GM18499 (cell line): ENCODE measurements at regions not wholly inside any gene's neighbourhood (a gene's known extent, or its start where the extent isn't known, plus 50 kb on each side); places are given as distances from the start of the nearest gene placed in this dataset.
"Not testable (repeated sequence)": the region's sequence is repeated elsewhere in the genome, so short reads cannot be mapped to it uniquely, and the experiment has no call there.

Experiments used
- ATAC-seq: cut with Tn5 transposase; IDR thresholded peaks from one replicate; pipeline ENCODE4 v1.9.1; 2021; ENCODE audit warnings: moderate number of reproducible peaks; ENCODE audit not compliant: insufficient read depth, unreplicated experiment

DNA sequence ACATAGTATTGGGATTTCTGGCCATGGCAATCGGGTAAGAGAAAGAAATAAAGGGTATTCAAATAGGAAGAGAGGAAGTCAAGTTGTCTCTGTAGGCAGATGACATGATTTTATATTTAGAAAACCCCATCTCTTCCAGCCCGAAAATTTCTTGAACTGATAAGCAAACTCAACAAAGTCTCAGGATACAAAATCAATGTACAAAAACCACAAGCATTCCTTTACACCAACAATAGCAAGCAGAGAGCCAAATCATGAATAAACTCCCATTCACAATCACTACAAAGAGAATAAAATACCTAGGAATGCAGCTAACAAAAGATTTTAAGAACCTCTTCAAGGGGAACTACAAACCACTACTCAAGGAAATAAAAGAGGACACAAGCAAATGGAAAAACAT, 600.1 kb upstream of the EPHA5 start:
- ATAC-seq = not testable (repeated sequence)

DNA sequence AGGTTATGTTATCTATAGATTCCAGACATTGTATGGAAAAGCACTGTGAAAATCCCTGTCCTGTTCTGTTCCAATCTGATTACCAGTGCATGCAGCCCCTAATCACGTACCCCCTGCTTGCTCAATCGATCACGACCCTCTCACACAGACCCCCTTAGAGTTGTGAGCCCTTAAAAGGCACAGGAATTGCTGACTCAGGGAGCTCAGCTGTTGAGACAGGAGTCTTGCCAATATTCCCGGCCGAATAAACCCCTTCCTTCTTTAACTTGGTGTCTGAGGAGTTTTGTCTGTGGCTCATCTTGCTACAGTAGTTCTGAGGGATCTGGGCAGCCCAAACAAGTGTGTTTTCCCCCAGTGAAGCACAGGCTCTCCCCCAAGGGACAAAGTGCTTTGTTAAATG, 596.3 kb upstream of the EPHA5 start:
- not testable (repeated sequence) for ATAC-seq

DNA sequence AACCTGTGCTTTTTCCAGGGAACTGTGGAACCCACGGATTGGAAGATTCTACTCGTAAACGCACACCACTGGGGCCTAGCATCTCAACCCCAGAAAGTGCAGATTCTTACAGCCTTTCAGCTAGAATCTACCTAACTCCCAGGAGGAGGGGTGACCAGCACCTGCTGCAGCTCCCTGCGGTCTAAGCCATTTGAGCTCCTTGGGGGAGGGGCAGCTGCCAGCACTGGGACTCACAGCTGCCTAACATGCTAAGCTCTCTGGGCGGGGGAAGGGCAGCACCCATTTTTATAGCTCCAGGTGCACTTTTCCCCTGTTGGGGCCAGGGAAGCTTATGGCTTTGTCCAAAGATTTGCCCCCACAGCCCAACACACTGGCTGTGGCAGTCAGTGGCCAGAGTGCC, 595.7 kb upstream of the EPHA5 start:
- no peak for ATAC-seq

DNA sequence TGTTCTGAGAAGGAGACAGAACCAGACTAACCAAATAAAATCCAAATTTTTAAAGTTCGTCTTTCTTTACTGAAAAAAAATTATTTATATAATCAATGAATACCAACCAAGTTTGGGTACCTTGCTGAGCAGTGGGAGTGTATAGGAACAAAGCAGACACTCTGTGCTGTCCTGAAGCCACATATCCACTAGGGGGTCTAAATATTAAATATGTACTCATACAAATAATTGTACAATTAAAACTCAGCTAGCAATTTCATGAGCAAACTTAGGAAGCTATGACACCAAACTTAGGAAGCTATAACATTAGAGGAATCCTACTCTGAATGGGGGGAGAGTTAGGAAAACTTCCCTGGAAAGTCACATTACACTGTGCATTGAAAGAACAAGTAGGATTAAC, 582.0 kb upstream of the EPHA5 start:
- no peak for ATAC-seq

DNA sequence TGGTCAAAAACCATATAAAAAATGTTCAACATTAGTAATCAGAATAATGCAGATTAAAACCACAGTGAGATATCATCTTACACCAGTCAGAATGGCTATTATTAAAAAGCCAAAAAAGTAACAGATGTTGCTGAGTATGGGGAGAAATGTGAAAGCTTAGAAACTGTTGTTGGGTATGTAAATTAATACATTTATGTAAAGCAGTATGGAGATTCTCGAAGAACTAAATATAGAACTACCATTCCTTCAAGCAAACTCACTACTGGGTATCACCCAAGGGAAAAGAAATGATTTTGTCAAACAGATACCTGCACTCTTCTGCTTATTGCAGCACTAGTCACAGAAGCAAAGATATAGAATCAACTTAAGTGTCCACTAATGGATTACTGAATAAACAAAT, 576.4 kb upstream of the EPHA5 start:
- no peak for ATAC-seq

DNA sequence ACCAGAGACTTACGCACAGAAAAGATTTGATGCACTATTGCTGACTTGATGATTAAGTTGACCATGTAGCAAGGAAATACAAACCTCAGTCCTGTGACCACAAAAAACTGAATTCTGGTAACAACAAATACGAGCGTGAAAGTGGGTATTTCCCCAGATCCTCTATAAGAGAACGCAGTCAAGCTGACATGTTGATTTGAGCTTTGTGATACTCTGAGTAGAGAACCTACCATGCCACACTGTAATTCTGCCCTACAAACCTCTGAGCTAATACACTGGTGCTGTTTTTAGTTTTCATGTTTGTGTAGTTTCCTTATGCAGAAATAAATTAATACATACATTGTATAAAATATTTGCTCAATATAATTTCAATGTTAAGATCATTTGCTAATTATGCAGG, 565.6 kb upstream of the EPHA5 start:
- ATAC-seq = no peak

- no peak for ATAC-seq
Measured at GRCh38 chr4:66229885-66230284, 559.6 kb upstream of the EPHA5 start.

DNA sequence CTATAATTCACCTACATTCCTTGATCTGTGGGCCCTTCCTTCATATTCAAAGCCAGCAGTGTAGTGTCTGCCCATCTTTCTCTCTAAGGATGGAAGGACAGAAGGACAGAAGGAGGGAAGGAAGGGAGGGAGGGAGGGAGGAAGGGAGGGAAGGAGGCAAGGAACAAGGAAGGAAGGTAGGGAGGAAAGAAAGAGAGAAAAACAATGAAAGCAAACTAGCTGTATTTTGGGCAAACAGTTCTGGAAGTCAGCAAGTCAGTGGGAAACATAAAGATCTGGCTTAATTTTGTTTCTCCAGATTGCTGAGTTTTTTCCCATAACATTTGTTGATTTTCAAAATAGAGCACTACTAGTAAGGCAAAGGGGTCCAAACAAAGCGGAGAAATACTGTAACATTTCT, 555.2 kb upstream of the EPHA5 start:
- no peak for ATAC-seq

- ATAC-seq = no peak
Measured at GRCh38 chr4:66223068-66223703, 552.9 kb upstream of the EPHA5 start.

GRCh38 chr4:66219401-66219800, 549.1 kb upstream of the EPHA5 start:
- ATAC-seq = no peak

- ATAC-seq = no peak
Measured at GRCh38 chr4:66216252-66216651, 546.0 kb upstream of the EPHA5 start.

- ATAC-seq = no peak
Measured at GRCh38 chr4:66212489-66212888, 542.2 kb upstream of the EPHA5 start.

DNA sequence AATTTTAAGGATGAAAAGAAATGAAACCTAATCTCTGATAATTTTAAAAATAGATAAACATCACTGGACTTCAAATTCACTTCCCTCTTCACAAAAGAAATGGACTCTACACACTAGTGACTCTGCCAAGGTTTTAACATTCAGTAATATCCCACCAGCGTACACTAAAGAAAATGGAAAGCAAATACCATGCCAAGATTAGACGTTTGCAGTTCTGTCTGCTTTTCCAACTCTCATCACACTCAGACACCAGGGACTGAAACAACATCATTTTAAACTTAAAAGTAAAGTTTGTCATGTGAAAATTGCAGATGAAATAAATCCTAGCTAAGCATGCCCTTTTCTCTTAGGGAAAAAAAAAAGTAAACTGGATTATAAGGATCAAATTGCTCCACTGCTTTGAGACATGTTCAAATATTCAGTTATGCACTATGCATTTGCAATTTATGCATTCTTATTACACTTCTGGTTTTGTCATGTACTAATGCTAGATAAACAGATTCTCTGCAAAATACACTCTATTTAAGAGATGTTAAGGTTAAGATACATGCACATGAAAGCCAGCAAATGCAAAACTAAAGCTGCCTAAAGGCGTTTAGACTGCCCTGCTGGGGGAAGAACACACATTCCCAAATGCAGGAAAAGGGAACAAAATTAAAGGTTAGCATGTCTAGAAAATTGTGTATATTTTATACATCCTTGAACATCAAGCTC, 534.4 kb upstream of the EPHA5 start:
- no peak for ATAC-seq

DNA sequence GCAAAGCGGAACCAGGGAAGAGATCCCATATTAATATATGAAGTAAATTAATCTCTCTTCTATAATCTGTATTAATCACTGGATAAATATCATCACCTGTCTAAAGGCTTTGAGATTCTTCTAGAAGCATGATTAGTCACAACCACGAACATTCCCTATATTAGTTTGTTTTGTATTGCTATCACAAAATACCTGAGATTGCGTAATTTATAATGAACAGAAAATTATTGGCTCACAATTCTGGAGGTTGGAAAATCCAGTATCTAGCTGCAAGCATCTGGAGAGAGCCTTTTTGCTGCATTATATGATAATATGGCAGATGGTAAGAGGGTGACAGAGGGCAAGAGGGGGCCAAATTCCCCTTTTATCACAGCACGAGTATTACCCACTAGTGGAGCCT, 532.6 kb upstream of the EPHA5 start:
- no peak for ATAC-seq

DNA sequence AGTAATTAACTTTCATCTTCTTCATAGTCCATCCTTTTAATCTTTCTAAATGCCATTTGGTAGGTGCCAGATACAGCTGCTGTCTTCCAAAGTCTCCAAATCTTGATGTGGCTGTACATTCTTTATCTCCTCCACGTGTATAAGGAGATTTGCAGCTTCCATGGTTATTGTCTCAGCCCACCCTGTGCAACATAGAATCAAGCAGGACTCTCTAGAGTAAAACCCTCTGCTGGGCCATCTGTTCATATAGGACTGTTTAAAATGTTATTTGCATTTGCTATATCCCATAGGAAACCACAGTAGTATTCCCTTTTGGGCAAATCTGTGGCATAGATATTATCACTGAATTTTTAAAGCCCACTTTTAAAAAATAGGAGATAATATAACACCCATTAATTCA, 527.2 kb upstream of the EPHA5 start:
- no peak for ATAC-seq

GRCh38 chr4:66193487-66193886, 523.2 kb upstream of the EPHA5 start:
- ATAC-seq = no peak

DNA sequence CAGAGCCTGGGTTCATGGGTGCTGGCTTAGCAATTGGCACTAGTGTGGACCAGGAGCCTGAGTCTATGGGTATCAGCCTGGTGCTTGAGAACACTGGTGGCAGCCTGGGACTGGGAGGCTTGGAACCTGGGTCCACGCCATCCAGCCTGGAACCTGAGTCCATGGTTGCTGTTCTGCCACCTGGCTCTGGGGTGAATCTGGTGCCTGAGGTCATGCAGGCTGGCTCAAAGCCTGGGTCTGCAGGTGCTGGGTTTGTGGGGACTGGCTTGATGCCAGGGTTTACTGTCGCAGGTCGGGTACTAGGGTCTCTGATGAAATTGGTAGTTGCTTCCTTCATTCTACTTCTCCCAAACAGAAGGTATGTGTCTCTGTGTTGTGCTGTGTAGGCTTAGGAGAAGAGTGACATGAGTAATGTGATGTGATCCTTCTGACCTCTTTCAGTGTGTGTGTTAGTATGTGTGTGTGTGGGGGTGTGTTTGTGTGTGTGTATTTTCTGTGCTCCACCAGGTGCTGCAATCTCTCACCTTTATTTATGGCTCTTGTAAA, 517.0 kb upstream of the EPHA5 start:
- no peak for ATAC-seq

DNA sequence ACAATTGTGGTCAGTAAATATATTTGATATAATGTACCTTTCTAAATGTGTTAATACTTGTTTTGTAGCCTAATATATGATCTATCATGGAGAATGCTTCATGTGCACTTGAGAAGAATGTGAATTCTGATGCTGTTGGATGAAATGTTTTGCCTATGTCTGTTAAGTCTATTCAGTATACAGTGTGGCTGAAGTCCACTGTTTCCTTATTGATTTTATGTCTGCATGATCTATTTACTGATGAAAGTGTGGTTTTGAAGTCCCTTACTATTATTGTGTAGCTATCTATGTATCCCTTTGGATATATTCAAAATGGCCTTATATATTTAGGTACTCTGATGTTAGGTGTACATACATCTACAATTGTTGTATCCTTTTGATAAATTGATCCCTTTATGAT, 515.8 kb upstream of the EPHA5 start:
- no peak for ATAC-seq

- no peak for ATAC-seq
Measured at GRCh38 chr4:66182636-66183035, 512.3 kb upstream of the EPHA5 start.

GRCh38 chr4:66178906-66179305, 508.6 kb upstream of the EPHA5 start:
- no peak for ATAC-seq

- ATAC-seq = no peak
Measured at GRCh38 chr4:66169341-66169740, 499.1 kb upstream of the EPHA5 start.

- ATAC-seq = no peak
Measured at GRCh38 chr4:66164869-66165268, 494.6 kb upstream of the EPHA5 start.
